Cardiac muscle cell (in vitro differentiated cells and primary cell): ENCODE measurements at regions not wholly inside any gene's neighbourhood (a gene's known extent, or its start where the extent isn't known, plus 50 kb on each side); places are given as distances from the start of the nearest gene placed in this dataset.

ENCODE experiments used
- DNase-seq, 2 donors: peaks; one replicate each; pipeline versions ENCODE4 v3.0.0 to v3.0.0-alpha.2; 2010 to 2017; ENCODE audit warnings: low read depth in 1 of 2, low spot score in 1 of 2
- H3K27ac ChIP-seq: fragments of 200-600 bp; sonication (generic); 2 replicates; pipeline ENCODE4 v1.5.1; 2016
- H3K27me3 ChIP-seq: fragments of 200-600 bp; sonication (generic); 2 replicates; pipeline ENCODE4 v1.6.0; 2016; ENCODE audit warnings: control low read depth
- H3K36me3 ChIP-seq: fragments of 200-600 bp; sonication (generic); 2 replicates; pipeline ENCODE4 v1.5.1; 2016; ENCODE audit warnings: control low read depth
- H3K4me1 ChIP-seq: fragments of 200-600 bp; sonication (generic); 2 replicates; pipeline ENCODE4 v1.8.1; 2017; ENCODE audit warnings: low read depth, mild to moderate bottlenecking, mixed run types
- H3K4me3 ChIP-seq: fragments of 200-600 bp; sonication (generic); 2 replicates; pipeline ENCODE4 v1.5.1; 2016; ENCODE audit warnings: mild to moderate bottlenecking
- H3K9me3 ChIP-seq: fragments of 200-600 bp; sonication (generic); 2 replicates; pipeline ENCODE4 v1.5.1; 2017; ENCODE audit warnings: low read depth, mild to moderate bottlenecking, control low read depth
- TF ChIP-seq, protein P1 (sequence below): IDR thresholded peaks from 2 replicates; pipeline ENCODE4 v1.5.1; 2012; ENCODE audit warnings: low read depth, mild to moderate bottlenecking, low read length

GRCh38 chr6:24052590-24052961, 73.4 kb upstream of the NRSN1 start:
- Histone ChIP-seq H3K36me3 (no peaks in the 10 kb centered on the region), H3K27ac (no peak overlapping the region), H3K4me1 (no peaks in the 10 kb centered on the region), H3K9me3 (no peaks in the 10 kb centered on the region), H3K27me3 (no peaks in the 10 kb centered on the region), H3K4me3 (no peak overlapping the region)
- no peak for DNase-seq
- TF ChIP-seq, protein P1, sequence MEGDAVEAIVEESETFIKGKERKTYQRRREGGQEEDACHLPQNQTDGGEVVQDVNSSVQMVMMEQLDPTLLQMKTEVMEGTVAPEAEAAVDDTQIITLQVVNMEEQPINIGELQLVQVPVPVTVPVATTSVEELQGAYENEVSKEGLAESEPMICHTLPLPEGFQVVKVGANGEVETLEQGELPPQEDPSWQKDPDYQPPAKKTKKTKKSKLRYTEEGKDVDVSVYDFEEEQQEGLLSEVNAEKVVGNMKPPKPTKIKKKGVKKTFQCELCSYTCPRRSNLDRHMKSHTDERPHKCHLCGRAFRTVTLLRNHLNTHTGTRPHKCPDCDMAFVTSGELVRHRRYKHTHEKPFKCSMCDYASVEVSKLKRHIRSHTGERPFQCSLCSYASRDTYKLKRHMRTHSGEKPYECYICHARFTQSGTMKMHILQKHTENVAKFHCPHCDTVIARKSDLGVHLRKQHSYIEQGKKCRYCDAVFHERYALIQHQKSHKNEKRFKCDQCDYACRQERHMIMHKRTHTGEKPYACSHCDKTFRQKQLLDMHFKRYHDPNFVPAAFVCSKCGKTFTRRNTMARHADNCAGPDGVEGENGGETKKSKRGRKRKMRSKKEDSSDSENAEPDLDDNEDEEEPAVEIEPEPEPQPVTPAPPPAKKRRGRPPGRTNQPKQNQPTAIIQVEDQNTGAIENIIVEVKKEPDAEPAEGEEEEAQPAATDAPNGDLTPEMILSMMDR, result no peak

- H3K4me3 ChIP-seq, result no peak overlapping the region
- no peak overlapping the region for H3K27ac ChIP-seq
- no peaks in the 10 kb centered on the region for H3K4me1 ChIP-seq
- TF ChIP-seq, protein P1, result no peak
- H3K27me3 ChIP-seq, result no peaks in the 10 kb centered on the region
- DNase-seq, result no peak
- no peaks in the 10 kb centered on the region for H3K9me3 ChIP-seq
- no peaks in the 10 kb centered on the region for H3K36me3 ChIP-seq
Measured at GRCh38 chr6:24053057-24053456, 73.0 kb upstream of the NRSN1 start.

DNA sequence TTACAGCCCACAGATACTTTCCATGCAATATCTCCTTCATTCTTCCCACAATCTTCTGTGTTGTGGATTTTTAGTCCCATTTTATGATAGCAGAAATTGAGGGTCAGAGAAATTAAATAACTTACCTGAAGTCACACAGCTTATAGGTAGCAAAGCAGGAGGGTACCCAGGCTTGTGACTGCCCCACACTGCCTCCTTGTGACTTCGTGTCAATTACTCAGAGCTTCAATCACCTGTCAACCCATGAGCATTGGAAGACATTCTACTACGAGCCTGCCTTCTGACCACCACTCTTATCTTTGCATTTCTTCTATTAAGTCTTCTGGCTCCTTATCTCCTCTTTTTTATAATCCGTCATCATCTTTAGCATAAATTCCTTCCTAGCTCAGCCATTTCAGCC, 71.6 kb upstream of the NRSN1 start:
- H3K36me3 ChIP-seq, result no peaks in the 10 kb centered on the region
- TF ChIP-seq, protein P1, result no peak
- H3K4me1 ChIP-seq, result no peaks in the 10 kb centered on the region
- DNase-seq, result no peak
- no peak overlapping the region for H3K4me3 ChIP-seq
- H3K9me3 ChIP-seq, result no peaks in the 10 kb centered on the region
- H3K27me3 ChIP-seq, result no peaks in the 10 kb centered on the region
- no peak overlapping the region for H3K27ac ChIP-seq

DNA sequence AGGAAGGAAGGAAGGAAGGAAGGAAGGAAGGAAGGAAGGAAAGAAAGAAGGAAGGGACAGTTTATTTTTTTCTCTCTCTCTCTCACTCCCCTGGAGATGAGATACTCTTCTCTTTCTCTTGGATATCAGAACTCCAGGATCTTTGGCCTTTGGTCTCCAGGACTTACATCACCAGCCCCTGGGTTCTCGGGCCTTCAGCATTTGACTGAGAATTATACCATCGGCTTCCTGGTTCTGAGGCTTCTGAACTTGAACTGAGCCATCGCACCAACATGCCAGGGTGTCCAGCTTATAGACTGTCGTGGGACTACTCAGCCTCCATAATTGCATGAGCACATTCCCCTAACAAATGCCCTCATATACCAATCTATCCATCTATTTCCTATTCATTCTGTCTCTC, 69.4 kb upstream of the NRSN1 start:
- Histone ChIP-seq H3K9me3 (no peaks in the 10 kb centered on the region), H3K27me3 (no peaks in the 10 kb centered on the region), H3K4me3 (no peak overlapping the region), H3K4me1 (no peaks in the 10 kb centered on the region), H3K36me3 (no peaks in the 10 kb centered on the region), H3K27ac (no peak overlapping the region)
- DNase-seq, result no peak
- TF ChIP-seq, protein P1, result no peak

- H3K4me1 ChIP-seq, result no peaks in the 10 kb centered on the region
- H3K4me3 ChIP-seq, result no peak overlapping the region
- no peak for DNase-seq
- H3K27me3 ChIP-seq, result no peaks in the 10 kb centered on the region
- no peak overlapping the region for H3K27ac ChIP-seq
- TF ChIP-seq, protein P1, result no peak
- no peaks in the 10 kb centered on the region for H3K9me3 ChIP-seq
- no peaks in the 10 kb centered on the region for H3K36me3 ChIP-seq
Measured at GRCh38 chr6:24057030-24057429, 69.0 kb upstream of the NRSN1 start.
